GM19397 (cell line): ENCODE measurements at regions not wholly inside any gene's neighbourhood (a gene's known extent, or its start where the extent isn't known, plus 50 kb on each side); places are given as distances from the start of the nearest gene placed in this dataset.
"Not testable (repeated sequence)": the region's sequence is repeated elsewhere in the genome, so short reads cannot be mapped to it uniquely, and the experiment has no call there.

Experiments
- ATAC-seq: cut with Tn5 transposase; IDR thresholded peaks from one replicate; pipeline ENCODE4 v1.9.1; 2021; ENCODE audit warnings: mild to moderate bottlenecking, moderate library complexity; ENCODE audit not compliant: unreplicated experiment

DNA sequence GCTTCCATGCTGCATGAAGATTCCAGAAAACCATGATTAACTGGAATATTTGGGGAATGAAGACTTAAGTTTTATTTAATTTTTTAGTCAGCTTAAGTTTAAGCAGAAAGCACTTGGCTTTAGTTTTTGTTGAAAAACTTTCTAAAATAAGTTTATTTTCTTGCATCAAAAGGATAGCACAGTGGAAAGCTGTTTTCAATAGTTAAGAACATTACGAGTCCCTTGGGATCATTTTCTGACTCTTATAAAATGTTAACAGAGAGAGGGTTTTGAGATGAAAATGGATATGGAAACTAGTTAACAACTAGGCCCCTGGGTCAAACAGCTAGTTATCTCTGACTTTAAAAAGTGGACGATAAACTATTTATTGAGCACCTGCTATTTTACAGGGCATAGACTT, 181.9 kb upstream of the SLC38A2 start:
- ATAC-seq: no peak

DNA sequence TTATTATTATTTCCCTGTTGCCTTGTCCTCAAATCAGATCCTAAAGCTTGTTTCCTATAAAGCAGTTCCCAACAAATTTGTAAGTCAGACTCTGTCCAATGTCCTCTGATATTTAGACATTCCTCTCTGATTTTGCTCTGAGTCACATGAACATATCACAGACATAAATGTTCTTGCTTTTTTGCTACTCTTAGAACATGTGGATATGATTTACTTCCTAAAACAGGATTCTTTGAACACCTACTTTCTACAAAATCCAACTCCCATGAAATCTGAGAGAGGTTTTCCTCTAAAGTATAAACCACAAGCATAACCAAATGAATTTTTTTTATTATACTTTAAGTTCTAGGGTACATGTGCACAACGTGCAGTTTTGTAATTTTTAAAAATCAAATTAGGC, 181.3 kb upstream of the SLC38A2 start:
- no peak for ATAC-seq

DNA sequence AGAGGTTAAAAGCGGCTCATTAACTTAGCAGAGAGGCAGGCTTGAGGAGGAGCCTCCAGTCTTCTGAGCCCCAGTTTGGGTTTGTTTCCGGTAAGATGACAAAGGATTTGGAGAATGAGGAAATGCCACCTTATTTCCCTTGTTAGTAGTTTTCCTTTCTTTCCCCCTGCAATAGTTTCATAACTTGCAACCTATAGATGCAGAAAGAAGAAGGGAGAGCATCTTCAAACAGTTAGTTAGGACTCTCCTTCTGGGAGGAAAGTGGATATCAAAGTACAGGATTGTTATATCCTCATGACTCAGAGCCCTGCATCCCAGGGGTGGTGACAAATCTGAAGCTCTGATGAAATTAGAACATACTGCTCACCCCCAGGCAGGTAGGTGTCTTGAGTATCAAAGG, 180.7 kb upstream of the SLC38A2 start:
- no peak for ATAC-seq

DNA sequence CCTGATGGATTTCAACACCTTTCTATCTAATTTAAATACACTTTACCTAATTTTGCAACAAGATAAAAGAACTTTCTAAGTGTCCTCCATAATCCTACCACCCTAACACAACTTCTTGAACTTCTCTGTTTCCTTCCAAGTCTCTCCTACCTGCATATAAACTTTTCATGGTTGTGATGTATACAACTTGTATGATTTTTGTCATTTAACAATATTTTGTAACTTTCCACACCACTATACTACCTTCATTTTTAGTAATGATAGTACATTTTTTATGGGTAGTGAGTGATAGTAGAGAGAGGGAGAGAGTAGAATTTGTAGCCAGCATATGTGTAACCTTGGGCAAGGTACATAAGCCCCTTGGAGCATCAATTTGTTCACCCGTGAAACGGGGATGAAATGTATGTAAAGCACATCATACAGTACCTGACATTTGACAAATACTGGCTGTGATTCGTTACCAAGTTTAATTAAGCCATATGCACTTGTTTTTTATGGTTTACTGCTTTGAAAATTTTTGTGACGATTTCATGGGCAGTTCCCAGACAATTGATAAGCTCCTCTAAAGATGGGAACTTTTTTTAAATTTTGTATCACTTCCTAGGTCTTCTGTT, 177.8 kb upstream of the SLC38A2 start:
- ATAC-seq: no peak

DNA sequence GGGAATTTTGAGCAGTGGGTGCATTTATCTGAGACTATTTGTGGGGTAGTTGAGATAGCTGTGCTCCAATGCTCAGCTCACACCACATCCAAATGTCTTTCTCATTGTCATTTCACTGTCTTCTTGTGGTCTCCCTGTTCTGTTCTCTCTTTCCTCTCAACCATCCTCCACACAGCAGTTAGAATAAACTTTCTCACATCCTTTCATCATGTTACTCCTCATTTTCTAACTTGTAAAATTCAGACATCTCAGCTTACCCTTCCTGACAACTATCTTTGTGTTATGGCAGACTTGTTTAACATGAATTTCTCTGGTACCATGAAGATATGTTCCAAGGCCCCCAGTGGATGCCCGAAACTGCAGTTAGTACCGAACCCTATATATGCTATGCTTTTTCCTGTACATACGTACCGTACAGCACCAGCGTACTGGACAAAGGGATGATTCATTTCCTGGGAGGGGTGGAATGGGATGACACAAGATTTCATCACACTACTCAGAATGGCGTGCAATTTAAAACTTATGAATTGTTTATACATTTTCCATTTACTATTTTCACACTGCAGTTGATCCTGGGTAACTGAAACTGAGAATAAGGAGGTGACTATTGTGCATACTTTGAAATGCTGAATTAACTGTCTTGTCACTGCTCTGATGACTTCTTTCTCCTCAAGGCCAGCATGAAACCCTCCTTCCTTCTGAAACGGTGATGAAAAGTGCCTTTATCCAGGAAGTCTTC, 177.1 kb upstream of the SLC38A2 start:
- ATAC-seq: no peak

DNA sequence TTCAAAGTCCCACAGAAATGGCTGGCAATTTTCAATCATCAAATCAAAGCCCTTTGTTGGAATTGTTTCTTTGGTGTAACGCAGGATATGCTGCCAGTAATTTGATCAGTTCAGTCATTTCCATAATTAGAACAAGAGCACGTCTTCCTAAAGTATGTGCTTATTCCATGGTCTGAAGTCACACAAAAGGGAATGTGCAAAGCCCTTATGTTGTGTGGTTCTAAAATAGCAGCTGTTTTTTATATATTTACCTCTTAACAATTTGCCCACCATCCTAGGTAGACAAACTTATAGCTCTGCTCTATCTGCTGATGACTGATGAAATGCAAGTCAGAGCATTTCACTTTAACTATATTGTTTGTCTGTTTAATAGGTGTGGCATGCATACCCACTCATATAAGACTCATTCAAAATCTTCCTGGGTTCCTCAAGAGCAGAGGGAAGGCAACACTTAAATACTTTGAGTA, 176.1 kb upstream of the SLC38A2 start:
- no peak for ATAC-seq

DNA sequence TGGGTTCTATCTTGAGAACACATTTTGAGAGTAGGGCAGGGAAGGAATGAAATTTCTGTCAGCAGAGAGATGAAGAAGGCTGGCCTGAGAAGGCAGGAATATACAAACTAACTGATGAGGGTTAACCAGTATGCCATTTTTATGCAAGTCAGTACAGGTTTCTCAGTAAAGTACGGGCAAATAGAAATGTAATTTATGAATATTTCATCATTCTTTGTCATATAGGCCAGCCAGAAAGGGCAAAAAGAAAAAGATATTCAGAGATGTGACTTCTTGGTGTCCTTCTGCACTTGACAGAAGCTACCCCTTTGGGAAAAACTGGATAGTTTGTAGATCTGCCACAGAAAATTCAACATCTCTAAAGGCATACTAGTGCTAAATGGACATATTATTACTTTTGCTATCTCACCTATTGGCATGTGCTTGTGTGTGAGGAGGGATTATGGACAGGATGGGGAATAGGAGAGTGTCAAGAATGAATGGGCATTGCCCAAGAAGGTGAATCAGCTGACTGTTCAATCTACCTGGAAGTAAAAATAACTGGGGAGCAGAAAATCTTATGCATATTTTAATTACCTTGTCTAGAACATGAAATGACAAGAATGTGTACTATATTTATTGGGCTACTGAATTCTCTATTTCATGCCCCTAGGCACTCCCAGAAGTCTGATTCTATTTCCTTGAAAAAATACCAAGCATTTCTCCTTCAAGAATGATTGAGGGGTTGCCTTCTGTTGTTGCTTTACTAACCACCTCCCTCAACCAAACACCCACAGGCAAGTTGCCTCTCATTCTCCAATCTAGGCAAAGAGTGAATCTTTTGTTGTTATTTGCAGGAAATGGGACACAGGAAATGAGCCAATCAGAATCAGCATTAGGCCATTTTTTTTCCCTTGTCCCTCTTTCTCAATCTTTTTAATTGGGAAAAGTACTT, 175.1 kb upstream of the SLC38A2 start:
- no peak for ATAC-seq

DNA sequence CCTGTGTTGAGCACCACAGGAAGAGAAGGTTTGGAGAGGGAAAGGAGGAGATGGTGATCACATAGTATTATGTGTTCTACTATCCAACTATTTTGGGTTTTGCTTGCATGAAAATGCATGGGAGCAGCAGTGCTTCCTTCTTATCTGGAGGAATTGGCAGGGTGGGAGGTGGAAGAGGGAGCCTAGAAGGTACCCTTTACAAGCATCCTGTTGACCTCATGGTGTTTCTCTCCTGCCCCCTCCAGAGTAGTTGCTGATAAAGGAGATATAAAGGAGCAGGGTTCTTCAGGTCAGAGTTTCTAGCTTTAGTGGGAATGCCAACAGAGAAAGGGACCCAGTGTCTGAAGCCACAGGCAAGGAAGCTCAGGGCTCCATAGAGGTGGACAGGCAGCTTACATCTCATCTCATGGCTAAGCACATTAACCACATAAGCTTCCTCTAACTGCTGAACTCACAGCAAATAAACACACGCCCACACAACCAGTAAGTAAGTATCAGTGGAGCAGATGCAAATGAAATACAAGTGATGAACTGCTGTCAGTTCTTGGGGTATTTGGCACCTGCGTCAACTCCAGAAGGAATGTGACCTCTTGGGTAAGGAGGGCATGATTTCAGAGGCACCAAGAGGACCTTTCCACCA, 174.2 kb upstream of the SLC38A2 start:
- ATAC-seq: peak; percentile 87

DNA sequence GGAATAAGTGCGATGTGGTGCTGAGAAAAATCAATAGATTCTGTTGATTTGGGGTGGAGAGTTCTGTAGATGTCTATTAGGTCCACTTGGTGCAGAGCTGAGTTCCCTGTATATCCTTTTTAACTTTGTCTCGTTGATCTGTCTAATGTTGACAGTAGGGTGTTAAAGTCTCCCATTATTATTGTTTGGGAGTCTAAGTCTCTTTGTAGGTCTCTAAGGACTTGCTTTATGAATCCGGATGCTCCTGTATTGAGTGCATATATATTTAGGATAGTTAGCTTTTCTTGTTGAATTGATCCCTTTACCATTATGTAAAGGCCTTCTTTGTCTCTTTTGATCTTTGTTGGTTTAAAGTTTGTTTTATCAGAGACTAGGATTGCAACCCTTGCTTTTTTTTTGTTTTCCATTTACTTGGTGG, 170.8 kb upstream of the SLC38A2 start:
- not testable (repeated sequence) for ATAC-seq

DNA sequence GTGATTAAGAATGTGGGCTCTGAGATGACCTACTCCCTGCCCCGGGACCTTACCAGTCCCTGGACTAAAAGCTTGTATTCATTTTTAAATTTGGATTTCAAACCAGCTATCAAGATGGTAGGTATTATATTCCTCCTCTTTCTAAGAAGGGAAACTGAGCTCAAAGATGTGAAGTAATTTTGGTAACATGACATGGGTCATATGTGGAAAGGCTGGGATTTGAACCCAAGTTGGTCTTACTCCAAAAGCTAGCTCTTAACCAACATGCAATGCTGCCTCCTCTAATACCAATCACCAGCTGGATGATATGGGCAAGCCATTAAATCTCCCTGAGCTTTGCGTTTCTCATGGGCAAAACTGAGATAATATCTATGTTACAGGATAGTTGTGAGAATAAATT, 166.4 kb upstream of the SLC38A2 start:
- no peak for ATAC-seq

DNA sequence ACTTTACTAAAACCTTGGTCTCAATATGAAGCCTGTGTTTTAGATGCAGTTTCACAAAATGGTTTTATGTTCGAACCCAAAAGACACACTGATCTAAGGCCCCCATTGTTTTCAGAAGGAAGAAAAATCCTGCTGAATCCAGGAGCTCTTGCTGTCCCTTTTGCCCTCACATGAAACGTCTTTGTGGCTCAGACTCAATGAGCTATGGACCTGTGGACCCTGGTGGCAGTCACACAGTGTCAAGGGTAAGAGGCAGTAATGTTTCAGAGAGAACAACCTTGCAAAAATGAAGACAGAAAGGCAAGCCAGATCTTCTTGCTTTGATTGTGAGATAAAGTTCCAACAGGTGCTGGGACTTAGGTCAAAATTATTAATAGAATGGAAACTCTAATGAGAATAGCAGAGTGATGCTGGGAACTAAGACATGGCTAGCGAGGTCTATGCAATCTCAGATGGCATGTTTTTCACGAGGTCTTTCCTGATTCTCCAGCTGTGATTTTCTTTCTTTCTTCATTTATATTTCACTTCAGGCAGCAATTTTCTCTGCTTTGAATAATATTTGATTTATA, 164.9 kb upstream of the SLC38A2 start:
- no peak for ATAC-seq

DNA sequence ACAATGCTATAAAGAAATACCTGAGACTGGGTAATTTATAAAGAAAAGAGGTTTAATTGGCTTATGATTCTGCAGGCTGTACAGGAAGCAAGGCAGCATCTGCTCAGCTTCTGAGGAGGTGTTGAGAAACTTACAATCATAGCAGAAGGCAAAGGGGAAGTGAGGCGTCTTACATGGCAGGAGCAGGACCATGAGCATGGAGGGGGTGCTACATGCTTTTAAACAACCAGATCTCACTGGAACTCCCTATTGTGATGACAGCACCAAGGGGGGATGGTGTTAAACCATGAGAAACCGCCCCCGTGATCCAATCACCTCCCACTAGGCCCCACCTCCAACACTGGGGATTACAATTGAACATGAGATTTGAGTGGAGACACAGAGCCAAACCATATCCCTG, 163.7 kb upstream of the SLC38A2 start:
- peak; percentile 81 for ATAC-seq

DNA sequence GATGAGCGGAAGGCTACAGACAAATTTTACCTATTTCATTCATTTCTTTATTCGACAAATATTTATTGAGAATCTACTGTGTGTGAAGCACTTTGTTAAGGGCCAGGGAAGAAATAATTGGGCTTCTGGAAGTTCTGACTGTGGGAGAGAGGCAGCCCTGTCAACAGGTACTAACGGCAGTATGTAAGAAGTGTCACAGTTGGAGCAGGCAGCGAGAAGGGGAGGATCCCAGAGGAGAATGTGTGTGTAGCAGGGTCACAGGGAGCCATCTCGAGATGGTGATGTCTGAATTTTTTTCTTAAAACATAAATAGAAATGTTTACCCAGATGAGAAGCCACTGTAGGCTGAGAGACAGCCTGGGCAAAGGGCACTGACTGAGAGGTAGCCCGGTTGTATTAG, 163.3 kb upstream of the SLC38A2 start:
- ATAC-seq: no peak

DNA sequence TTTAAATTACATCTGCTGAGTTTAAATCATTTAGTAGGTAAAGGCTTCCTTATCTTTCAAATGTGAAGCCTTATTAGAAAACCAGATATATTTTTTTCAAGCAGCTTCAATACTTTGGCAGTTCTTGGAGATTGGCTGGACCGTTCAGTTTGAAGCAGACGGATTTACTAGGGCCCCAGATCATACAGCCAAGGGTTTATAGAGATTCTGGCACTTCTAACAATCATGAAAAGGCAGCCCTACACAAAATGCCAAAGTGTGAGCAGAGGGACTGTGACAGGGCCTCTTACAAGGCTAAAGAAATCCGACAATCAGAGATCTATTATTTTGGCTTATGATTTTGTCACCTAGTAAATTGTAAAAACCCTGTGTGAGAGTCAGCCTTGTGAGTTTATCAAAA, 162.8 kb upstream of the SLC38A2 start:
- ATAC-seq: no peak

DNA sequence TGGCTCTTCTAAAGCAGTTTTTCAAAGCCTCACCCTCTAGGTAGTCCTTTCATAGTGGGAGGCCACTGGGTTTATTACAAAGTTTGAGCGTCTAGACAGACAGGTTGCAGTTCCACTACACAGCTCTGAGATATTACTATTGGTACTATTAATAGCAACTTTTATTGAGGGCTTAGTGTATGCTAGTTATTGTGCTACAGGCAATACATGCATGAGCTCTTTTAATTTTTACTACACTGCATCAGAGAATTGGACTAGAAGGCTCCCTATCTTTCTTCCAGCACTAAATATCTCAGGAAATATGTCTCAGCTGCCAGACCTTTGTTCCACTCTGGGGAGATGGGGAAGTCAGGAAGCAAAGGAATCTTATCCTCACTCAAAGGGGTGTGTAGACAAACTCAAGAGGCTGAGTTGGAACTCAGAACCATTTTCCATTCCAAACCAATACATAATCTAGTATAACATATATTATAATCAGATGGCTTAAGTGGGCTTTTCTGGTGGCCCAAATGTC, 161.8 kb upstream of the SLC38A2 start:
- no peak for ATAC-seq

DNA sequence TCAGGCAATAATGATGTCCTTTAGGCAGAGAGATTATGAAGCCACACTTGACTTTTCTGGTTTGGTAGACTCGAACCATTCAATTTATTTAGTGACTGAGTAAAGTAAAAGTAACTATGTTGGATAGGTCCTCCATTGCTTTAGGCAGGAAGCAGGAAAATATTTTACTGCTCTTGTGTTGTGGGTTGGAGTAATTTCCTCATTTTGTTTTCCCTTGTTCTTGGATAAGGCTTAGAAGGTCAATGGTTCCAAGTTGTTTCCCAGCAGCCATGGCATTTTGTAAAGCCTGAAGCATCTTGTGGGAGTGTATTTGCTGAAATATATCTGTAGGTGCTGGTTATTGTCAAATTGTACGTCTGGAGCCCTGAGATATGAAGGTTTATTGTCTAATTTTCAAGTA, 161.2 kb upstream of the SLC38A2 start:
- no peak for ATAC-seq

DNA sequence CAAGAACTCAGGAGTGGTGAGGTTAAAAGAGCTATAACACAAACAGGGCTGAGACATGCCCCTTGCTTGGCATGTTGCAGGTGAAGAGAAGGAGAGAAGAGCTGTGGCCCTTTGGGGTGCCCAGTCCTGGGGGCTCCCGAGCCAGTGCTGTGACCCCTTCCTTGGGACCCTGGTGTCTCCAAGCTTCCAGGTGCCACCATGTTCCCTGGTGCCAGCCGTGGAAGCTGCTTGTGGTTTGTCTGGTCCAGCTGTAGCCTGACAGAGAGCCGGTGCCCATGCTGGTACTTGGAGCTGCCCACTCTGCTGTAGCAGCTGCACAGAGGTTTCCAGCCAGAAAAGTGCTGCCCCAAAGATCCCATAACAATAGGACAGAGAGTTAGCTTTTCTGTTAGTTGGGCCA, 159.2 kb upstream of the SLC38A2 start:
- no peak for ATAC-seq

DNA sequence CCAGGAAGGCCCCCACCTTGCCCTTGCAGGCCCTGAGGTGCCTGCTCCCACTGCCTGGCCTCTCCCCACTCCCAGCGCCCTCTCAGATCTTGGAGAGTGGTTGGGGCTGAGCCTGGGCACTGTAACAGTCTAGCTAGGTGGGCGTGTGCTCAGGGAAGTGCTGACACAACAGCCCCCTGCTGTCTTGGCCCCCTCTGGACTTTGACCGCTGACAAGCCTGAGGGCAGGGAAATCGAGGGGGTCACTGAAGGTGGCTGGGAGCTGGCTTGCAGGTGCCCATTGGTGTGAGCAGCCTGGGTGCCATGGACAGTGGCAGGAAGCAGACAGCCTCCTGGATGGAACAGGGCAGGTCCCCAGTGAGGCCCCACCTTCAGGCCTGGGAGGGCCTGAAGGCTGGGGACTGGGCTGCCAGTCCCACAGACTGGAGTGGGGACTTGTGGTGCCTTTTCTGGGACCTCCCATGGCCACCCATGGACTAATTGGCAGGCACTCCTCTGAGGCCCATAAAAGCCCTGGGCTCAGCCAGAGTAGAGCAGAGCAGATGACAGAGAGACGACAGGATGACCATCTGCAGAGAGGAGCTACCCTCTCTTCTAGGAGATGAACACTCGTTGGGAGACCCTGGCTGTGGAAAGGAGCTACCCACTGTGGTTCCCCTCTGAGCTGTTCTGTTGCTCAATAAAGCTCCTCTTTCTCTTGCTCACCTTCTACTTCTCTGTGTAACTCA, 158.6 kb upstream of the SLC38A2 start:
- no peak for ATAC-seq

DNA sequence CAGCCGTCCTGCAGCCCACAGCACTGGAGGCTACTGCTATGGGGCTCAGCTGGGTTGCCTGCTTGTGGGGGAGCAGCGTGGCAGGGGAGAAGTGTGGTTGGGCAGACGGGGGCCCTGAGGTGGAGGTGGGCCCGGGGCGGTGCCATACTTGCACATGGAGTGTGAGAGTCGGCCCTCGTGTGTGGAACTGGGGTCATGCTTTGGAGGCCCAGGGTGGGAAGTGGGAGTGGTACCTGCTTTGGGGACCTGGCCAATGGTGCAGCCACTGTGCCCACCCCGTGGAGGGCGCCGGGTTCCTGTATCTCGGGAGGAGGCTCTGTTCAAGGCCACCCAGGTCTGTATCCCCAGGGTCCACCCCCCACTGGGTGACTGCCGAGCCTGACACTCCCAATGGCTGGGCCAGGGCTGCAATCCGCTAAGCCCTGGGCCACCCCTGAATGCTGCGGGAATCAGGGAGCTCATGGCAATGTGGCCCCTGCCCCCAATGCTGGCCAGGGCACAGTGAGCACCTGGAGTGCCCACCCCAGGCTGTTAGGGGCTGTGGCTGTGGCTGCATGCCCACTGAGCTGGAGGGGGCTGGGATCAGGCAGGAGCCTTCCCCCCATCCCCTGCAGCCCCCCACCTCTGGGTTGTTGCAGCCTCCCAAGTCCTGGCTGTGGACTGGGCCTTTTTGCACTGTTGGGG, 157.9 kb upstream of the SLC38A2 start:
- no peak for ATAC-seq
